GM23248 (cell line): ENCODE measurements at regions not wholly inside any gene's neighbourhood (a gene's known extent, or its start where the extent isn't known, plus 50 kb on each side); places are given as distances from the start of the nearest gene placed in this dataset.
"Not testable (repeated sequence)": the region's sequence is repeated elsewhere in the genome, so short reads cannot be mapped to it uniquely, and the experiment has no call there.

Experiments
- DNase-seq: peaks from one replicate; pipeline ENCODE4 v3.0.0-alpha.2; 2015
- H2AFZ ChIP-seq: fragments of 200-600 bp; sonication (generic); 2 replicates; pipeline ENCODE4 v1.6.1; 2016; ENCODE audit warnings: antibody characterized with exemption
- H3F3A ChIP-seq: fragments of 200-600 bp; sonication (generic); 2 replicates; pipeline ENCODE4 v1.6.1; 2016; ENCODE audit warnings: mild to moderate bottlenecking, antibody characterized with exemption, mixed run types; ENCODE audit not compliant: insufficient read depth
- H3K27ac ChIP-seq: fragments of 200-600 bp; sonication (generic); 2 replicates; pipeline ENCODE4 v1.5.1; 2016; ENCODE audit warnings: mild to moderate bottlenecking
- H3K27me3 ChIP-seq: fragments of 200-600 bp; sonication (generic); replicated peaks from 2 replicates; pipeline ENCODE4 v1.6.1; 2016; ENCODE audit warnings: mild to moderate bottlenecking; ENCODE audit not compliant: insufficient read depth
- H3K36me3 ChIP-seq: fragments of 200-600 bp; sonication (generic); 2 replicates; pipeline ENCODE4 v1.6.1; 2016; ENCODE audit warnings: low read depth, mild to moderate bottlenecking
- H3K4me1 ChIP-seq: fragments of 200-600 bp; sonication (generic); 2 replicates; pipeline ENCODE4 v1.6.1; 2016; ENCODE audit warnings: mild to moderate bottlenecking; ENCODE audit not compliant: insufficient read depth
- H3K4me2 ChIP-seq: fragments of 200-600 bp; sonication (generic); one replicate; pipeline ENCODE4 v1.6.1; 2016; ENCODE audit warnings: mild to moderate bottlenecking; ENCODE audit not compliant: unreplicated experiment
- H3K4me3 ChIP-seq: fragments of 200-600 bp; sonication (generic); 2 replicates; pipeline ENCODE4 v1.5.1; 2016; ENCODE audit warnings: mild to moderate bottlenecking
- H3K79me2 ChIP-seq: fragments of 200-600 bp; sonication (generic); 2 replicates; pipeline ENCODE4 v1.6.1; 2016; ENCODE audit warnings: mild to moderate bottlenecking; ENCODE audit not compliant: insufficient read depth
- H3K9ac ChIP-seq: fragments of 200-600 bp; sonication (generic); 2 replicates; pipeline ENCODE4 v1.6.1; 2016; ENCODE audit warnings: mild to moderate bottlenecking
- H3K9me2 ChIP-seq: fragments of 200-600 bp; sonication (generic); 2 replicates; pipeline ENCODE4 v1.6.1; 2016; ENCODE audit warnings: mixed run types, mild to moderate bottlenecking, moderate library complexity; ENCODE audit not compliant: insufficient read depth
- H3K9me3 ChIP-seq: fragments of 200-600 bp; sonication (generic); one replicate; pipeline ENCODE4 v1.6.1; 2017; ENCODE audit warnings: low read depth
- H4K20me1 ChIP-seq: fragments of 200-600 bp; sonication (generic); 2 replicates; pipeline ENCODE4 v1.6.0; 2016; ENCODE audit not compliant: insufficient read depth
- EZH2 ChIP-seq: fragments of 200-600 bp; sonication (generic); IDR thresholded peaks from 2 replicates; pipeline ENCODE4 v1.6.1; 2018; ENCODE audit warnings: antibody characterized with exemption, mild to moderate bottlenecking; ENCODE audit not compliant: insufficient read depth, poor library complexity, severe bottlenecking
- EZH2phosphoT487 ChIP-seq: fragments of 200-600 bp; sonication (generic); IDR thresholded peaks from 2 replicates; pipeline ENCODE4 v1.6.1; 2018; ENCODE audit warnings: antibody characterized with exemption, moderate library complexity, mild to moderate bottlenecking, low read depth; ENCODE audit not compliant: insufficient read depth
- WGBS, 2 experiments: methylation state at CpG; one replicate each; pipeline ENCODE4 v1.1.6; 2015 to 2017; ENCODE audit warnings: low lambda C conversion rate in 2 of 2, low coverage in 1 of 2; ENCODE audit errors: missing lambda C conversion rate in 2 of 2; 5-methylcytosine and 5-hydroxymethylcytosine counted together
- in situ Hi-C: fragments of 300-500 bp; cut with MboI; formaldehyde crosslinking; loops from 2 replicates; pipeline ENCODE4 v1.15.0; 2020

DNA sequence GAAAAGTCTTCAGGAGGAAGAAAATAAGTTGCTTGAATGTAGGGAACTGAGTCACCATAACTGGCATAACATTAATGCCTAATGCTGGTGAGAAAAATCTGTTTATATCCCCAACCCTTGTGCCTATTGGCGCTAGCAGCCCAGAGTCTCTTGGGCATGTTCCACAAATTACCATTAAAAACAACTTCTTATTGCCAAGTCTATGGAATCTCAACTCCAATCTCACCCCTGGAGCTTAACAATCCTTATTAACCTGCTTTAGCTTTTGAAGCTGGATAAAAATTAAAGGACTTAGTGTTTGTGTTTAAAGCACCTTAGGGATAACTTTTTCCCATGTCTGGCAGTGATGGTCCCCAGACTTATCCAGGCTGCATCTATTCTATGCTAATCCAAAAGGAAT, 143.0 kb downstream of the APIP start:
- Histone ChIP-seq H3K27me3 (peaks cover 33% of the 10 kb centered on the region), H3K79me2 (no peaks in the 10 kb centered on the region)
- no peak for DNase-seq

DNA sequence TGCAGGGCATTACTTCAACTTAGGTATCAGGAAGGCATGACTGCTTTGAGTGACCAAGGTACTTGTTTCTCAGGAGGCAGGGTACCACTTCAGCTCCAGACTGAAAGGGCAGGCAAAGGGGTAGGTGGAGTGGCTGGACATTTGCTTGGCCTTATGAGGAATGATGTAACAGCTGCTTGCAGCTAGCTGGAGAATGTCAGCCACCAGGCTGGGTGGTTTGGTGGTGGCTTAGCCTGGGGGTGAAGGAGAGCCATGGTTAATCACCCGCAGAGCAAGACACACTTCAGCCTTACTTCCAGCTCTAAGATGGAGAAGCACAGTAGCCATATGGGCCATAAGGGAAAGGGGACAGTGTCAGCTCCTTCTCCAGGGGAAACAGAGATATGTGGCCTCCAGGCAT, 146.1 kb downstream of the APIP start:
- Histone ChIP-seq H3K27me3 (peaks cover 40% of the 10 kb centered on the region), H4K20me1 (no peaks in the 10 kb centered on the region), H3K9me3 (no peaks in the 10 kb centered on the region), H3K4me3 (no peak overlapping the region), H3F3A (no peaks in the 10 kb centered on the region), H2AFZ (no peak overlapping the region), H3K79me2 (no peaks in the 10 kb centered on the region), H3K27ac (no peak overlapping the region), H3K4me2 (no peak overlapping the region), H3K9ac (no peak overlapping the region), H3K4me1 (no peaks in the 10 kb centered on the region), H3K36me3 (no peaks in the 10 kb centered on the region), H3K9me2 (no peaks in the 10 kb centered on the region)
- TF ChIP-seq EZH2phosphoT487 (no peak), EZH2 (no peak)
- 85 to 88% methylated on average over 1 of the region's 1 CpG for WGBS, 2 experiments
- in situ Hi-C loops: no loop called here
- no peak for DNase-seq

More for the DNA sequence above, 143.0 kb downstream of the APIP start:
- no peaks in the 10 kb centered on the region for H3K9me3 ChIP-seq
- H3F3A ChIP-seq: no peaks in the 10 kb centered on the region
- no peak overlapping the region for H3K27ac ChIP-seq
- no peak overlapping the region for H2AFZ ChIP-seq
- TF ChIP-seq EZH2 (no peak), EZH2phosphoT487 (no peak)
- no peak overlapping the region for H3K9ac ChIP-seq
- in situ Hi-C loops: no loop called here
- H4K20me1 ChIP-seq: no peaks in the 10 kb centered on the region
- no peaks in the 10 kb centered on the region for H3K9me2 ChIP-seq
- WGBS, 2 experiments: 0% methylated on average over 1 of the region's 1 CpG
- no peak overlapping the region for H3K4me2 ChIP-seq
- H3K4me3 ChIP-seq: no peak overlapping the region
- no peaks in the 10 kb centered on the region for H3K4me1 ChIP-seq
- no peaks in the 10 kb centered on the region for H3K36me3 ChIP-seq

DNA sequence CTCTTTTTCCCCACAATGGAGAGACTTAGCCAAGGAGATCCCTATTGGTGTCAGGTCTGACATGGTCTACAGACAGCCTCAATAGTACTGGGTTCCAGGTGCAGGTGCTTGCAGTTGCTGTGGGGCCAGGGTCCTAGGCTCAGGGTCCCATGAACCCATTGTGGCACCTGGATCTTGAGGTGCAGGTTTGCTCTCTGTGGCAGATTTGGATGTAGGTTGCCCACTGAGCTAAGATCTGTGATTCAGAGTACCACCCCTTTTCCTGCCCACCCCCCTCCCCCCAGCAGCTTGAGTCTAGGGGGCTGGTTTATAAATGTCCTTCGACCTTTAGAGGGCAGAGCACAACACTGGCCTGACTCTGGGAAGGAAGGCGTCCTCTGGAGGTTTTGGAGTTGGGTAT, 147.0 kb downstream of the APIP start:
- Histone ChIP-seq H3K4me2 (no peak overlapping the region), H3K27ac (no peak overlapping the region), H3K36me3 (no peaks in the 10 kb centered on the region), H4K20me1 (no peaks in the 10 kb centered on the region), H3F3A (no peaks in the 10 kb centered on the region), H3K27me3 (peaks cover 37% of the 10 kb centered on the region; the same call in 1 of the 2 replicates), H3K4me1 (no peaks in the 10 kb centered on the region), H3K4me3 (no peak overlapping the region), H2AFZ (no peak overlapping the region), H3K9me3 (no peaks in the 10 kb centered on the region), H3K79me2 (no peaks in the 10 kb centered on the region), H3K9ac (no peak overlapping the region), H3K9me2 (no peaks in the 10 kb centered on the region)
- in situ Hi-C loops: no loop called here
- TF ChIP-seq EZH2: no peak
- TF ChIP-seq EZH2phosphoT487: no peak
- WGBS, 2 experiments: 17 to 25% methylated on average over 2 of the region's 2 CpGs
- no peak for DNase-seq

DNA sequence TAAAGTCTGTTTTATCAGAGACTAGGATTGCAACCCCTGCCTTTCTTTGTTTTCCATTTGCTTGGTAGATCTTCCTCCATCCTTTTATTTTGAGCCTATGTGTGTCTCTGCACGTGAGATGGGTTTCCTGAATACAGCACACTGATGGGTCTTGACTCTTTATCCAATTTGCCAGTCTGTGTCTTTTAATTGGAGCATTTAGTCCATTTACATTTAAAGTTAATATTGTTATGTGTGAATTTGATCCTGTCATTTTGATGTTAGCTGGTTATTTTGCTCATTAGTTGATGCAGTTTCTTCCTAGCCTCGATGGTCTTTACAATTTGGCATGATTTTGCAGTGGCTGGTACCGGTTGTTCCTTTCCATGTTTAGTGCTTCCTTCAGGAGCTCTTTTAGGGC, 141.7 kb downstream of the EHF start:
- H3K4me3 ChIP-seq, H3K27me3 ChIP-seq, H3K36me3 ChIP-seq, H3K9me3 ChIP-seq, H3K9me2 ChIP-seq, in situ Hi-C loops, H3K27ac ChIP-seq, H3F3A ChIP-seq, H4K20me1 ChIP-seq, H3K9ac ChIP-seq, H2AFZ ChIP-seq, DNase-seq, H3K4me1 ChIP-seq, H3K79me2 ChIP-seq, H3K4me2 ChIP-seq: not testable (repeated sequence)
- WGBS, 2 experiments: 50% methylated on average over 1 of the region's 3 CpGs; no CpG with 5 or more reads in 1 of the 2 experiments

DNA sequence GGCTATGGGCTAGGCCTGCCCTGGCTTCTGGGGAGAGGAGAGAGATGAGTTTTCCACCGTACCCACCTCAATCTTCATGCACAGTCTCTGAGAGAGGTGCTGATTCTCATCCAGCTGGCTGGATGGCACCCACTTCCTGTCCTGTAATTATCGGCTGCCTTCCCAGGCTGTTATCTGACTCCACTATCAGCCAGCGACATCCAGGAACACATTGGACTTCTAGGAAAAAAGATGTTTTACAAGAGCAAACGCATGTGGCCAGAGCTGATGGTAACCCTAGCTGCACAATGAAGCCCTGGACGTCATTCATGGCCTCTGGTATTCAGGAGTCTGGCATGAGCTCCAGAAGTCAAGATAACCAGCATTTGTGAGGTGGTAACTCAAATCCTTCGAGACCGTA, 137.4 kb downstream of the EHF start:
- H3K27me3 ChIP-seq: peaks cover 15% of the 10 kb centered on the region
- no peaks in the 10 kb centered on the region for H3K36me3 ChIP-seq
- no peak for DNase-seq
- H3K9ac ChIP-seq: no peak overlapping the region
- no peaks in the 10 kb centered on the region for H3K4me1 ChIP-seq
- in situ Hi-C loops: no loop called here
- H3K4me3 ChIP-seq: no peak overlapping the region
- no peak overlapping the region for H3K4me2 ChIP-seq
- no peaks in the 10 kb centered on the region for H3K79me2 ChIP-seq
- H3F3A ChIP-seq: no peaks in the 10 kb centered on the region
- H3K9me3 ChIP-seq: no peaks in the 10 kb centered on the region
- WGBS, 2 experiments: 36 to 37% methylated on average over 7 of the region's 7 CpGs
- no peaks in the 10 kb centered on the region; the same call in 1 of the 2 replicates for H4K20me1 ChIP-seq
- TF ChIP-seq EZH2 (no peak), EZH2phosphoT487 (no peak)
- no peak overlapping the region for H2AFZ ChIP-seq
- no peaks in the 10 kb centered on the region for H3K9me2 ChIP-seq
- no peak overlapping the region for H3K27ac ChIP-seq
